Fibroblast of skin of abdomen (primary cell): ENCODE measurements at regions not wholly inside any gene's neighbourhood (a gene's known extent, or its start where the extent isn't known, plus 50 kb on each side); places are given as distances from the start of the nearest gene placed in this dataset.
A peak's percentile ranks its signal among the peaks of the same experiment; 100 is the strongest.

Experiments used
- DNase-seq: peaks from one replicate; pipeline ENCODE4 v3.0.0-alpha.2; 2013

GRCh38 chr3:193932576-193932975 lies 203.4 kb upstream of the HES1 start:
- no peak for DNase-seq

- no peak for DNase-seq
Observed at GRCh38 chr3:193933451-193933850, 202.5 kb upstream of the HES1 start.

- DNase-seq, result no peak
Observed at GRCh38 chr3:193935916-193936315, 200.0 kb upstream of the HES1 start.

DNA sequence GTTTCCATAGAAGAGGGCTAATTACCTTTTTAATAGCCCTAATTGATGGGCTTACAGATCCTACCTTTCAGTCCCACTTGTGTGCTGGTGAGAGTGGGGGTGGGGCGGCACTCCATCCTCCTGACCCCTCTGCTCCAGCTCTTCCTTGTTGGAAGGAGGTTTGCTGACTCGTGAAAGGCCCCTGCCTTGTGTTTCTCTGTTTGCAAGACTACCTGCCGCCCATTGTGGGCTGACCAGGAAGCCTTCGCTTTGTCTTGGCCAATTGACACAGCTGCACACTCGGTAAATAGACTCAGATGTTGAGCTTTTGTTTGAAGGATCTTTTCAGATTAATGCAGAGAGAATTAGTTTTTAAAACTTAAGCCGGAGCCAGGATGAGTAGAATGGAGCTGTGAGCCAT lies 197.3 kb upstream of the HES1 start:
- DNase-seq, result no peak

DNA sequence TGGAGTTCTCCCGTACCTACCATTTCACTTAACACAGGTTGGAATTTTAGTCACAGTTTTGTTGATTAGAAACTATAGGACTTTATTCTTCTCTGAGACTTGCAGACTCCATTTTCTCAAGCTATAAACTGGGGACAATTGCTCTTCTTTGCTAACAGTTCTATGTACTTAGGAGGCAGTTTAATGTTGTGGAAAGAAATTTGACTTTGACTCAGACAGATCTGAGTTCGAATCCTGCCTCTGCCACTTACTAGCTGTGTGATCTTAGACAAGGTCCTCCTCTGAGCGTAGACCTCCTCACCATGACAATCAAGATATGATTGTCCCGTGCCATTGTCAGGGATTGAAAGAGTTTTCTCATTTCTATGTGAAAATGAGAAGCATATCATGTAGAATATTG lies 196.4 kb upstream of the HES1 start:
- DNase-seq, result no peak

DNA sequence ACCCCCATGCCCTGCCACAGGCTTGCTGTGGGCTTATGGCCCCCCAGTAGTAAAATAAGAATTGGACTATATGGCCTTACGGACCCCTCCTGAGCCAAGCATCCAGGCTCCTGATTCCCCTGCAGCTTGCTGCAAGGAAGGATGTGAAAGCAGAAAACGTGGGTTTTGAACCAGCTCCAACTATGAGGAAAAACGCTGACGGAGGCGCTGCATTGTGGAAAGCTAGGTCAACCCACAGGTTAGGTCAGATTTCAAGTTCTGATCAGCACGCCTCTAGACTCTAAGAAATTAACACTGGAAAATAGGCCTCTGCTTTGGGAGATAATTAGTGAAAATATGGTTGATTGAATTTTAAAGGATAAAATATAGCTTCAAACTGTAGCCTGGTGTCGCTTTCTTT lies 195.4 kb upstream of the HES1 start:
- DNase-seq, result no peak

GRCh38 chr3:193941486-193941885 lies 194.5 kb upstream of the HES1 start:
- no peak for DNase-seq

- no peak for DNase-seq
Observed at GRCh38 chr3:193942516-193943055, 193.4 kb upstream of the HES1 start.

GRCh38 chr3:193943200-193943599 lies 192.7 kb upstream of the HES1 start:
- DNase-seq, result no peak

GRCh38 chr3:193943851-193944517 lies 192.0 kb upstream of the HES1 start:
- no peak for DNase-seq

DNA sequence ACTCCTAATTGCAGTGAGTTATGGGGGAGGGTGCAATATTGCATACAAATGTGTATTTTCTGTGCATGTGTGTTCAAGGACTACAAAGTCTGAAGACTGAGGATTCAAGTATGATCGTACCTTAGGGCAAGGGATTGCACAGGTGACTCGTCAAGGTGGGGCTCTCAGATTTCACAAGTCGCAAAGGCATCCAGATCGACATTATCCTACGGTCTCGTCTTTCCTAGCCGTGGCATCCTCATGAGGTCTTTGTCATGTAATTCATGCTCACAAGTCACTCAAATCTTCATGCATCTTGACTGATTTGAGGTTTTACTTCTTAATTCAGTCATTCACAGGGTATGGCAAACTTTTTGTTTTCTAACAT lies 191.4 kb upstream of the HES1 start:
- DNase-seq, result no peak

GRCh38 chr3:193945143-193945542 lies 190.8 kb upstream of the HES1 start:
- no peak for DNase-seq

DNA sequence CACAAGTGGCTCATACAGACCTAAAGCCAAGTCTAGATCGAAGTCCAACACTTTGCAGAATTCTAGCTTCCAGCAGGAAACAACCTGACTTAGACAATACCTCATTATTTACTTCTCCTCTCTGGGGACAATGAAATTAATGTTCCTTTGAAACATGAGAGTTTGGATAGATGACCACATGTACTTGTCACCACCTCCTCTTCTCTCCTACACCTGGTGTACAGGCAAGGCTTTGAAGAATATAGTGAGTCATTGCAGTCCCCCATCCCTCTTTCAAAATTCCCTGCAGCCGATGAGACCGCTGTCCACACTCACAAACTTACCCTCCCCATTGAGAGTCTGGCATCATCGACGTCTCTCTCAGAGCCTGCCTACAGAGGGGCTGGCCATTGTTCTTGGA lies 189.0 kb upstream of the HES1 start:
- no peak for DNase-seq

GRCh38 chr3:193947596-193947995 lies 188.4 kb upstream of the HES1 start:
- DNase-seq, result no peak

- DNase-seq, result no peak
Observed at GRCh38 chr3:193948459-193948858, 187.5 kb upstream of the HES1 start.

DNA sequence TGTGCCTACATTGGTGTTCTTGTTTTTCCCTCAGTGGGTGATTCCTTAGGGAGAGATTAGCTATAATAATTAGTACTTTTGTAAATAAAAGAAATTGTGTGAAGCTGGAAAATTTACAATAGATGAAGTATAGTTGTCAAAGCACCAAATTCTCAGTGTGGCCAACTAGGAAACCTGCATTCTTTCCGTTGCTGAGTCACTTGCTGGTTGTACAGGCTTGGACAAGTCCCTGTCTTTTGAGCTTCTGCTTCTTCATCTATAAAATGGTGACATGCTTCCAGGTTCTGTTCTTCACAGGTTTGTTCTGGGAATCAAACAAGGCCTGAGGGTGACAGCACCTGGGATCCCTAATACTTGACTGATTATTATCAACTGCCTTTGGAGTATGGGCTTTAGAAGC lies 184.1 kb upstream of the HES1 start:
- no peak for DNase-seq

DNA sequence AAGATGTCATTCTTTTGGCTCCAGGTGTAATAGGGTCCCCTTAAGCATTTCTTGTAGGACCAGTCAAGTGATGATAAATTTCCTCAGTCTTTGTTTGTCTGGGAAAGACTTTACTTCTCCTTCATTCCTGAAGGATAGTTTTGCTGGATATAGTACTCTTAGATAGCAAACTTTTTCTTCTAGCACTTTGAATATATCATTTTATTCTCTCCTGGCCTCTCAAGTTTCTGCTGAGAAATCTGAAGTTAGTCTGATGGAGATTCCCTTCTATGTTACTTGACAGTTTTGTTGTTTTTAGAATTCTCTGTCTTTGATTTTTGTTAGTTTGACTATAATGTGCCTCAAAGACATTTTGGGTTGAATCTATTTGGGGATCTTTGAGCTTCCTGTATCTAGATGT lies 181.2 kb upstream of the HES1 start:
- DNase-seq, result no peak

DNA sequence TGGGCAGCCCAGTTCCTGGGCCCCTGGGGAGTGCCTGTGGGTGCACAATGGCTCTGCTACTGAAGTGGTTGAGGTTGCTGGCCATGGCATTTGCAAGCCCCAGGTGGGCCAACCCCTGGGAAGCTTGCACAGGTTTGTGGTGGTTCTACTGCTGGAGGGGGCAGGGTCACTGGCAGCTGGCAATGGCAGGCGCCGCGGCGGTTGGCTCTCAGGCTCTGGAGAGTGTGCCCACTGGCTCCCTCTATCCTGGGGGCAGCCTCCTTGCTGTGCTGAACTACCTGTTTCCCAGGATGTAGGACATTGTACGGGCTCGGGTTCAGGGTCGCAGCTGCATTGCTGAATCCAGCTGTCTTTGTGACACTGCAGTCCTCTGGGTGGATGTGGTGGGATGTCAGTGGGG lies 180.2 kb upstream of the HES1 start:
- no peak for DNase-seq

DNA sequence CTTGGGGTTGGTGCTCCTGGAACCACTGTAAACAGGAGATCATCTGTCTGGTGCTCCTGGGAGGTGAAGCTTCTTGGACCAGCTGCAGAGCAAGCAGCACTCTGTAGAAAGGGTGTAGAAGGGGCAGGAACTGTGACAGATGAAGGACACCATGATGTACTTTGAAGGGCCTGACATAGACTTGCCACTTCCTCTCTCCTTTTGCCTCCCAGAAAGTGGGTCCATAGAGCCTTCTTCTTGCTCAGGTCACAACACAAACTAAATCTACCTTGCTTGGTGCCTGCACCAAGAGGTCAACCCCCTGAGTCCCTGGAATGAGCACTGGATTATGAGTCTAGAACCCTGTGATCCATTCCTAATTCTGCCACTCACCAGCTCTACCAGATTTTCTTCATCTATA lies 176.1 kb upstream of the HES1 start:
- no peak for DNase-seq

DNA sequence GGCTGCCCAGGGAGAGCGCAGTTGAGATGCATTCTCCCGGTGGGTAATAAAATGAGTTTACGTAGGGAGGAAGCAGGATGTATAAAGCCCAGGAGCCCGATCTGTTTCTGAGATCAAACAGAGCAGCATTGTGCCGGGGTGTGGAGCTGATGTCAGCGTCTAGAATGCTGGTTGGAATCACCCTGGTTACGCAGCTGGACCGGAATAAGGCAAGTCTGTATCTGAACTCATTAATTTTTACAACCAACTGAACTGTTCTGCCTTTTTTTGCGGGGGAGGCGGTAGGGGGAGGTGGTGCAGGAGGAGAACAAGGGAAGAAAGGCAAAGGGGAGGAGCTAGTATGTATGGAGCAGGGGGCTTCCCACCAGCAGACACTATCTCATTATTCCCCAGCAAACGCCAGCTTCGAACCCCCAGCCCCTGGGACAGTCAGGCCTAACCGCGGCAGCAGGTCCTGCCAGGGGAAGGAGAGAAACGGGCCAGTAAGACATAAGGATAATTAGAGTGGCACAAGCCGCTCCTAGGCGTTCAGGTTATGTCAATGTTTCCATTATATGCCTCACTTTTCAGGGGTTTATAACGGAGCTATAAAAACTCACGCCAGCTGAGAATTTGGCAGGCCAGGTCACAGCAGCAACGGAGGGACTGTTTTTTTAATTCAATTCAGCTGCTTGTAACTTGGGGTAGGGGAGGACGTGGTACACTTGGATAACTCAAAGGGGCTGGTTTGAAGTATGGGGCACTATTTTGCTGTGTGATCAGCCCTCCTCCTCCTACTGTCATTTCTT lies 175.3 kb upstream of the HES1 start:
- peak; percentile 39 for DNase-seq

GRCh38 chr3:193962986-193963685 lies 172.8 kb upstream of the HES1 start:
- DNase-seq, result peak; percentile 53

- no peak for DNase-seq
Observed at GRCh38 chr3:193963808-193964516, 172.0 kb upstream of the HES1 start.

DNA sequence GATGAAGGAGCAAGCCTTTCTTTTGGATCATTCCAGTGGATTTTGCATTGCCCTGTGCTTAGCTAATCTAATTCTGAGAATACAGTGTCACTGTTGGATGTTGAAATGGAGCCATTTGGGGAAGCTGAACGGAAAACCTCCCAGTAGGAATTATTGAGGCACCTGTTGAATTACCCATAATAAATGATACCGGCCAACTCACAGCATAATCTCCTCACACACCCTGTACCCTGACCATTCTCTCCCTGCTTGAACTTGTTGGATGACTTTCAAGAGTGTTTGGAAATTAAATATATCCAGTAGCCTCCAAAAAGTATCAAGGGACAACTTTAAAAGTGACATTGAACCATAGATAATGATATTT lies 171.4 kb upstream of the HES1 start:
- DNase-seq, result no peak
